Stomach (tissue), 8 donors: ENCODE measurements at regions not wholly inside any gene's neighbourhood (a gene's known extent, or its start where the extent isn't known, plus 50 kb on each side); places are given as distances from the start of the nearest gene placed in this dataset.
A peak's percentile ranks its signal among the peaks of the same experiment; 100 is the strongest.

Experiments used
- DNase-seq, 2 donors: peaks; one replicate each; pipeline versions ENCODE4 v3.0.0 to v3.0.0-alpha.2; 2013 to 2019
- H3K27ac ChIP-seq, 5 donors: fragments of 200-600 bp in 4 of 5; sonication (generic) in 4 of 5; one replicate each; pipeline ENCODE4 v1.5.1; 2013 to 2019; ENCODE audit warnings: mild to moderate bottlenecking in 1 of 5, moderate library complexity in 1 of 5
- H3K27me3 ChIP-seq, 3 donors: fragments of 200-600 bp; sonication (generic); one replicate each; pipeline ENCODE4 v1.5.1; 2017 to 2019; ENCODE audit warnings: mixed run types in 1 of 3
- H3K36me3 ChIP-seq, 4 donors: fragments of 200-600 bp; sonication (generic); 1 replicate in 3 of 4; 2 replicates in 1 of 4; pipeline ENCODE4 v1.5.1; 2016 to 2019
- H3K4me1 ChIP-seq, 4 donors: fragments of 200-600 bp; sonication (generic); one replicate each; pipeline ENCODE4 v1.5.1; 2016 to 2019
- H3K4me3 ChIP-seq, 4 donors: fragments of 200-600 bp; sonication (generic) in 3 of 4; one replicate each; pipeline ENCODE4 v1.5.1; 2016 to 2019; ENCODE audit warnings: mild to moderate bottlenecking in 1 of 4
- H3K9me3 ChIP-seq, 4 donors: fragments of 200-600 bp; sonication (generic); one replicate each; pipeline ENCODE4 v1.5.1; 2016 to 2019
- CTCF ChIP-seq, 7 experiments: fragments of 450-650 bp in 4 of 7; fragments of 200-600 bp in 3 of 7; sonication (generic) in 3 of 7; IDR thresholded peaks; one replicate each; pipeline ENCODE4 v1.5.1; 2016 to 2019; ENCODE audit warnings: antibody characterized with exemption in 7 of 7, control low read depth in 2 of 7, mild to moderate bottlenecking in 1 of 7
- EP300 ChIP-seq: sonication (generic); formaldehyde crosslinking; IDR thresholded peaks from one replicate; pipeline ENCODE4 v1.6.1; 2017; ENCODE audit warnings: antibody characterized with exemption
- POLR2A ChIP-seq, 4 donors: fragments of 450-650 bp; IDR thresholded peaks; one replicate each; pipeline ENCODE4 v1.6.1; 2016; ENCODE audit warnings: antibody characterized with exemption in 4 of 4, control low read depth in 2 of 4, mild to moderate bottlenecking in 1 of 4, moderate library complexity in 1 of 4
- POLR2AphosphoS5 ChIP-seq, 3 donors: sonication (generic); formaldehyde crosslinking; IDR thresholded peaks; one replicate each; pipeline ENCODE4 v1.6.1; 2016; ENCODE audit warnings: antibody characterized with exemption in 3 of 3
- WGBS, 5 donors: extraction: QIAGEN DNeasy Blood & Tissue Kit in 3 of 5; methylation state at CpG; one replicate each; pipeline versions ENCODE4 v1.1.5 to v1.1.7; 2013 to 2018; 5-methylcytosine and 5-hydroxymethylcytosine counted together
- intact Hi-C: fragments of 100-400 bp; cut with DNase I; formaldehyde crosslinking; loops from one replicate; pipeline ENCODE4 v1.15.1; 2023; ENCODE audit warnings: low total_unique reads
- donor health status: healthy with polysubstance abuse.
- donor health status: Bipolar disorder and iron deficiency.
- donor health status: healthy.

- intact Hi-C loops = no loop called here
- Histone ChIP-seq H3K4me3 (no peak overlapping the region), H3K9me3 (no peaks in the 10 kb centered on the region), H3K4me1 (no peaks in the 10 kb centered on the region), H3K36me3 (no peaks in the 10 kb centered on the region), H3K27me3 (peaks cover 0 to 3% (median 0%) of the 10 kb centered on the region in 3 donors), H3K27ac (no peak overlapping the region)
- DNase-seq = peak in 1 of 2 donors; percentile 23
- TF ChIP-seq CTCF (IDR thresholded peaks at IDR 0.05) = no peak
- no peak for TF ChIP-seq EP300
- no peak for TF ChIP-seq POLR2A (IDR thresholded peaks at IDR 0.05)
- TF ChIP-seq POLR2AphosphoS5 (IDR thresholded peaks at IDR 0.05) = no peak
- 38 to 62% (median 48%) methylated on average over 6 of the region's 6 CpGs for WGBS, 5 donors
These were observed 346.1 kb downstream of the DIRAS2 start for GRCh38 chr9:90296539-90296938.

- H3K27me3 ChIP-seq = peaks cover 0 to 14% (median 0%) of the 10 kb centered on the region in 3 donors
- DNase-seq = no peak
- intact Hi-C loops = no loop called here
These were observed 342.7 kb downstream of the DIRAS2 start for GRCh38 chr9:90299968-90300367.

GRCh38 chr9:90300611-90301276 is 341.9 kb downstream of the DIRAS2 start:
- intact Hi-C loops = no loop called here
- no peak for DNase-seq
- TF ChIP-seq POLR2AphosphoS5 (IDR thresholded peaks at IDR 0.05) = no peak
- TF ChIP-seq EP300 = no peak
- TF ChIP-seq POLR2A (IDR thresholded peaks at IDR 0.05) = no peak
- TF ChIP-seq CTCF (IDR thresholded peaks at IDR 0.05) = no peak
- 39 to 46% (median 41%) methylated on average over 3 of the region's 3 CpGs for WGBS, 5 donors
- H3K4me3 ChIP-seq = no peak overlapping the region
- no peaks in the 10 kb centered on the region for H3K4me1 ChIP-seq
- H3K27ac ChIP-seq = no peak overlapping the region
- peaks cover 0 to 14% (median 0%) of the 10 kb centered on the region in 3 donors for H3K27me3 ChIP-seq
- H3K36me3 ChIP-seq = no peaks in the 10 kb centered on the region
- H3K9me3 ChIP-seq = no peaks in the 10 kb centered on the region

More at GRCh38 chr9:90299968-90300367, 342.7 kb downstream of the DIRAS2 start:
- Histone ChIP-seq H3K36me3 (no peaks in the 10 kb centered on the region), H3K4me1 (no peaks in the 10 kb centered on the region), H3K9me3 (no peaks in the 10 kb centered on the region), H3K27ac (no peak overlapping the region), H3K4me3 (no peak overlapping the region)
- TF ChIP-seq EP300 = no peak
- TF ChIP-seq CTCF (IDR thresholded peaks at IDR 0.05) = no peak
- no peak for TF ChIP-seq POLR2AphosphoS5 (IDR thresholded peaks at IDR 0.05)
- no peak for TF ChIP-seq POLR2A (IDR thresholded peaks at IDR 0.05)
- 51 to 74% (median 60%) methylated on average over 5 of the region's 5 CpGs for WGBS, 5 donors

GRCh38 chr9:90301277-90301653 is 341.4 kb downstream of the DIRAS2 start:
- Histone ChIP-seq H3K27ac (no peak overlapping the region), H3K27me3 (peaks cover 0 to 14% (median 0%) of the 10 kb centered on the region in 3 donors), H3K36me3 (no peaks in the 10 kb centered on the region), H3K4me3 (no peak overlapping the region), H3K9me3 (no peaks in the 10 kb centered on the region), H3K4me1 (no peaks in the 10 kb centered on the region)
- TF ChIP-seq POLR2AphosphoS5 (IDR thresholded peaks at IDR 0.05) (peak in 1 of 3 donors; percentile 24), CTCF (IDR thresholded peaks at IDR 0.05) (no peak)
- peak; percentile 27 to 80 for DNase-seq
- intact Hi-C loops = no loop called here
- 16 to 35% (median 23%) methylated on average over 8 of the region's 8 CpGs for WGBS, 5 donors
